ENCODE measurements at regions not wholly inside any gene's neighbourhood (a gene's known extent, or its start where the extent isn't known, plus 50 kb on each side); places are given as distances from the start of the nearest gene placed in this dataset.
"Not testable (repeated sequence)": the region's sequence is repeated elsewhere in the genome, so short reads cannot be mapped to it uniquely, and the experiment has no call there.

GRCh38 chr22:25420925-25421904 is 143.3 kb upstream of the GRK3 start:
- DNase-seq: no peak

- DNase-seq: not testable (repeated sequence)
These were observed 137.8 kb upstream of the GRK3 start for GRCh38 chr22:25426530-25427308.

DNA sequence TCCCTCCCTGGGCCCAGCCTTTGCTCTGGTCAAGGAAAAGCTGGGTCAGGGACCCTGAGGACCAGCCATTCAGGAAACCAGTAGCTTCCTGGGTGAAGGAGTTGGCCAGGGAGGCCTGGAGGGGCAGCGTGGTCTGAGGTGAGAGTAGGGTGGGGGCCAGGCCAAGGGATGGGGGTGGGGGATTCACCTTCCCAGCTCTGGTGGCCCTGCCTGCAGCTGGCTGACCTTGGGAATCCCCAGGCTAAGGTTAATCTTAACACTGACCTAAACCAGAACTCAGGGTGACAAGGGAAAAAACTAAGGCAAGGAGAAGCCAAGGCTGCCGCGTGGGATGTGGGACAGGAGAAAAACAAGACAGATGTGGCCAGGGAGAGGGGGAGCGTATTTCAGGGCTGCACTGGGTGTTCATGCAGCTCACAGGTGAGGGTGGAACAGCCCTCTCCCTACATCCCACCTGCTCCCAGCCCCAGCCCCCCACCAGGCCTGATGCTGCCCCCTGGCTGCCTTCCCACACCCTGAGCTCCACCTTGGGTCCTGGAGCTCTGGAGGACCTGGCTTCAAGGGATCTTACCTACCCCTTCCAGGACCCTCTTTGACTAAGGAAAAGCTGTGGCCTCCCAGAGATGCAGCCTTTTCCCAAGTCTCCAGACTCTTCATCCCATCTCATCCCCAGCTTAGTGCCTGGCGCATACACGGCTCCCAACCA is 132.7 kb upstream of the GRK3 start:
- not testable (repeated sequence) for DNase-seq

GRCh38 chr22:25433381-25433970 is 131.0 kb upstream of the GRK3 start:
- not testable (repeated sequence) for DNase-seq

DNA sequence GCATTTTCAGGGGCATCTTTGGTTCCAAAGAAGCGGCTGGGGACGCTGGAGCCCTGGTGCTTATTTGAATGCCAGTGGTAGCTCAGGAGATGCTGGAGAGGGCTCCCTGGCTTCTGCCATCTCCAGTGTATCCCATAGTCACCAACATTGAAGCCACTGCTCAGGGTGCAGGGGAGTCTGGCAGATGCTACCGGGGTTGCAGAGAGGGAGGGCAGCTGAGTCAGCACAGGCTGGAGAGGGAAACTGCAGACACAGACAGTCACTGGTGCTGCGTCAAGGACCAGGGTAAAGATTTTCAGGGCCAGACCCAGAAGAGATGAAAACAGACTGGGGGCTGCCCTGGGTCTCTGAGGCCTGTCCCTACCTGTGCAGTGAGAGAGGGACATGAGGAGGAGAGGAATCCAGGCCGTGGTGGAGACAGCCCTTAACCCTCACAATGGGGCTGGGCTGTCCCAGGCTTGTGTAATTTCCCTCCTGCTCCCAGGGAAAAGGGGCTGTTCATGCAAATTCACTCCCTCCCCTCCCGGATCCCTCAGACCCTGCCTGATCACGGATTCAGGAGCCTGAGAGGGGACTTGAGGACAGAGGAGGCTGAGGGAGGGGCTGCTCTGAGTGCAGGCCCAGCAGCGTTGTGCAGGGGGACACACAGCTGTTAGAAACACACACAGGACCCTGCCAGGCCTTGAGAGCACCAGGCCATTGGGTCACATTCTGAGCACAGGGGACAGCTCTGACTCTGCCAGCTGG is 126.9 kb upstream of the GRK3 start:
- DNase-seq: no peak

DNA sequence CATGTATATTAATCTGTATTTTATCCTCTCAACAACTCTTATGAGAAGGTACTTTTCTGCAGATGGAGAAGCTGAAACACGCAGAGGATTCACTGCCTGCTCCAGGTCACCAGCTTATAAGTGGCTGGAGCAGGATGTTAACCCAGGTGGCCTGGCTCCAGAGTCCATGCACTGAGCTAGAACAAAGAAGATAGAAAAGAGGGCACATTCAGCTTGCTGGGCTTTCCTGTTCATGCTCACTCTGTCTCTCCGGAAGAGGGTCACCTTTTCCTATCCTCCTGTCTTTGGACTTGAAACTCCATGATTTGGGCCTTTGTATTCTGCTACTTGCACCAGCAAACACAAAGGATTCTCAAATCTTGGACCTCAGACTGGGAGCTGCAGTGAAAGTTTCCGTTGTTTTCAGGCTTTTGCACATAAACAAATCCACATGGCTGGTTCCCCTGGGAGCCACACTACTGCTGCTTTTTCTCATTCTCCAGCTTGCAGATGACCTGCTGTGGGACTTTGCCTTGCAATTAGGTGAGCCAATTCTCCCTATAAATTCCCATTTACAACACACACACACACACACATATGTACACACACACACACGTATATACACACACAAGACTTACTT is 117.3 kb upstream of the GRK3 start:
- no peak for DNase-seq

DNA sequence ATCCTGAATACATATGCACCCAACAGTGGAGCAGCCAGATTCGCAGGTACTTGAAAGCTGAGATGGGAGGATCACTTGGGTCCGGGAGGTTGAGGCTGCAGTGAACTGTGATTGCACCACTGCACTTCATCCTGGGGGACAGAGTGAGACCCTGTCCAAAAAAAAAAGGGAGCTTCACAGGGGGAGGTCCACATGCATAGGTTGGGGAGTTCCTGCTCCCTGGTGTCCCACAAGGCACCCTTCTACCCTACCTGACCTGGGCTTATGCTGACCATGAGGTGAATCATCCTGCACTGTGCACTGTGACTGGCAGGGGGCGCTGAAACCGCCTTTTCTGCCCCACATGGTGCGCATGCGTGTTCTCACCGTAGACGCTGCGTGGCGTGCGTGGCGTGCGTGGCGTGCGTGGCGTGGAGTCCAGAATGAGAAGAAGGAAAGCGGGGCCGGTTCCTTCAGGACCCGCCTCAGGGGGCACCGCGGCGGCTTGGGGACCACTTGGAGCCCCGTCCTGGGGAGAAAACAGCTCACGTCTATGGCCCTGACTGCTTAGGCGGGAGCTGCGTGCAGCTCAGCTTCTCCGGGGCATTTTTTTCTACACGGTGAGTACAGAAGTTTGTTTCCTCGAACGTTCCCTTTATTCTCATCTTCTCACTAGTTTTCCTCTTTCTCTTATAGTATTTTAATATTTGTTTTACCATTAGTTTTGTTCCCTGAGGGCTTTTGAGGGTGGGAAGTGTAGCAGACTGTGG is 116.6 kb upstream of the GRK3 start:
- peak in 1 of 2 experiments; percentile 14 for DNase-seq

DNA sequence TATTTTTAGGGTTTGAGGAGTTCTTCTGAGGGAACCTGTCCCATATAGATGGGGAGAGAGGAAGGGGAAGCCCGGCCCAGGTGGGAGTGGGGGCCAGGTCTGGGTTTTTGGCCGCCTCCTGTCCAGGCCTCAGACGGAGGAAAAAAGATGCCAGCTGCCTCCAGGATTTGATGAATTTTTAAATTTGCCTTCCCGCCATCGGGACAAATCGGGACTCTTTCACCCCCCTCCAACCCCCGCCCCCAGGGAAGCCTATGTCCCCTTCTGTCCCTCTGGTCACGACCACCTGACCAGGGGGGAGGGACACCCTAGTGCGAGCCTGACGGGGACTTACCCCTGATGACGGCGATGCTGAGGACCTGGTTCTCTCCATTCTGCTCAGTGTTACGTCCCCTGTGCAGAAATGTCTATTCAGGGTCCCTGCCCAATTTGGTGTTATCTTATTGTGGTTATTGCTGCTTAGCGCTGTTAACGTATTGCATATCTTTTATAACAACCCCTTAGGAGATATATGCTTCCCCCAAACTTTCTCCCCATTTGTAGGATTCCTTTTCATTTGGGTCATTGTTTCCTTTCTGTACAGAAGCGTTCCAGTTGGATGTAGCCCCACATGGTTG is 115.9 kb upstream of the GRK3 start:
- no peak for DNase-seq

- no peak for DNase-seq
These were observed 114.6 kb upstream of the GRK3 start for GRCh38 chr22:25449781-25450317.

DNA sequence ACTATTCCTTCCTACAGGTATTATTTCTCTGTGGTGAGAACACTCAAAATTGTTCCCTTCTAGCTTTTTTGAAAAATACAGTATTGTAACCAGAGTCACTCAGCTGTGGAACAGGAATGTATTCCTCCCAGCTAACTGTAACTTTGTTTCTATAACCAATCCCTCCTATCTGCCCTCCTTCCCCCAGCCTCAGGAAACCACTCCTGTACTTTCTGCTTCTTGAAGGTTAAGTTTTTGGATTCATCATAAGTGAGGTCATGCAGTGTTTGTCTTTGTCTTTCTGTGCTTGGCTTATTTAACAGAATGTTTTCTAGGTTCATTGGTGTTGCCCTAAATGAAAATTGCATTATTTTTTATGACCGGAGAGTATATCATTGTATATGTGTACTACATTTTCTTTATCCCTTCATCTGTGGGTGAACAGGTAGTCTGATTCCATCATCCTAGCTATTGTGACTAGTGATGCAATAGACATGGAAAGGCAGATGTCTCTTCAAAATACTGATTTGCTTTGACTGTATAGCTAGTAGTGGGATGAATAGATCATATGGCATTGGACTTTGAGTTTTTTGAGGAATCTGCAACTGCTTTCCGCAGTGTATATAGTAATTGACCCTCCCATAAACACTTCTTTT is 112.9 kb upstream of the GRK3 start:
- no peak for DNase-seq

DNA sequence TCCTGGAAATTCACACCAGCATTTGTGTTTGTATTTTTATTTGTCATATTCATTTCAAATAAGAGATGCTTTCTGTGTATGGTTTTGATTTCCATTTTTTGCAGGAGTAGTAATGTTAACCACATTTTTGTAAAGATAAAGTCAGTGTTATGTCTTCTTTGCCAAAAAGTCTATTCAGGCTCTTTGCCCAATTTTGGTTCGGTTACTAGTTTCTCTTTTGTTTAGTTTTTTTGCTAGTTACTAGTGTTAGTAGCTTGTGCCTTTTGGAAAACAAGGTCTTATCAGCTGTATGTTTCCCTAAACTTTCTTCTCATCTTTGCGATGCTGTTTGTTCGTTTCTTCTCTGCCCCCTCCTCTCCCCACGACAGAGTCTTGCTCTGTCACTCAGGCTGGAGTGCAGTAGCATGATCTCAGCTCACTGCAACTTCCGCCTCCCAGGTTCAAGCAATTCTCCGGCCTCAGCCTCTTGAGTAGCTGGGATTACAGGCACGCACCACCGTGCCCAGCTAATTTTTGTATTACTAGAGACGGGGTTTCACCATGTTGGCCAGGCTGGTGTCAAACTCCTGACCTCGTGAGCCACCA is 112.3 kb upstream of the GRK3 start:
- DNase-seq: no peak

GRCh38 chr22:25453058-25453457 is 111.4 kb upstream of the GRK3 start:
- no peak for DNase-seq

DNA sequence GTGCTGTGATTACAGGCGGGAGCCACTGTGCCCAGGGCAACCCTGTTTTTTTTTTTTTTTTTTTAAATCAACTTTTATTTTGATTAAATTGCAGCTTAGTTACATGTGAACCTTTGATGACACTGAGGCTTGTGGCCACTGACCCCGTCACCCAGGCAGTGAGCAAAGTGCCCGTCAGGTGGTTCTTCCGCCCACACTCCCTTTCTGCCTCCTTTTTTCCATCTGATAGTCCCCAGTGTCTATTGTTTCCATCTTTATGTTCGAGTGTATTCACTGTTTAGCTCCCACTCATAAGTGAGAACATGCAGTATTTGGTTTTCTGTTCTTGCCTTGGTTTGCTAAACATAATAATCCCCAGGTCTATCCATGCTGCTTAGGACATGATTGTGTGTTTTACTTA is 110.9 kb upstream of the GRK3 start:
- DNase-seq: no peak

- DNase-seq: not testable (repeated sequence)
These were observed 108.0 kb upstream of the GRK3 start for GRCh38 chr22:25456300-25457043.

DNA sequence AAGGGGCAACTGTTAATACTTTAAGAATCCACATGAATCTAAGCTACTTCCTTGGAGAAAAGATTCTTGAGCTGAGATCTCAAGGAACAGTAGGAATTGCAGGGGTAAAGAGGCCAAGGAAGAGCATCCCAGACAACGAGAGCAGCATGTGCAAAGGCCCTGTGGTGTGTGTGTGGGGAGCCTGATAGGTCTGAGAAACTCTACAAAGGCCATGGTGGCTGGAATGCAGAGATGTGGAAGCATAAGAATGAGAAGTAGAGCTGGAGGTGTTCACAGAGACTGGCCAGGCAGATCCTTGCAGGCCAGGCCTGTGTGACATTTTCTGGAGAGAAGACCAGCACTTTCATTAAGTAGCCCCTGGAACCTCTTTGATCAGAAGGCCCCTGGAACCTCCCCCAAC is 105.8 kb upstream of the GRK3 start:
- not testable (repeated sequence) for DNase-seq

- DNase-seq: not testable (repeated sequence)
These were observed 103.8 kb upstream of the GRK3 start for GRCh38 chr22:25460682-25461081.

DNA sequence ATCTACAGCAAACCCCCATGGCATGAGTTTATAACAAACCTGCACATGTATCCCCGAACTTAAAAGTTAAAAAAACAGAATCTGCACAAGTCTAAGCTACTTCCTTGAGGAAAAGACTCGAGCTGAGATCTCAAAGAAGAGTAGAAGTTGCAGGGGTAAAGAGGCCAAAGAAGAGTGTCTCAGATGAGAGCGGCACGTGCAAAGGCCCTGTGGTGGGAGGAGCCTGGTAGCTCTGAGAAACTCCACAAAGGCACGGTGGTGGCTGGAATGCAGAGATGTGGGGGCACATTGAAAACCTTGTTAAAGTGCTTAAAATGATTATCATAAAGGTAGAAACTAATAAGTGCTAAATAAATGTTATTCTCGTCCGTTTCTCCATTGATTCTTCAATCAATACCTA is 103.2 kb upstream of the GRK3 start:
- DNase-seq: no peak
